GM19099 (cell line): ENCODE measurements at regions not wholly inside any gene's neighbourhood (a gene's known extent, or its start where the extent isn't known, plus 50 kb on each side); places are given as distances from the start of the nearest gene placed in this dataset.

ENCODE experiments used
- POLR2A ChIP-seq: IDR thresholded peaks from 3 replicates; pipeline ENCODE4 v1.6.1; 2011; ENCODE audit warnings: low read depth; ENCODE audit not compliant: insufficient read length; ENCODE audit errors: extremely low read depth

GRCh38 chr14:21902561-21903181 is 229.1 kb upstream of the OR4E1 start:
- TF ChIP-seq POLR2A, result no peak

- TF ChIP-seq POLR2A, result no peak
Observed at GRCh38 chr14:21894003-21894897, 220.6 kb upstream of the OR4E1 start.

DNA sequence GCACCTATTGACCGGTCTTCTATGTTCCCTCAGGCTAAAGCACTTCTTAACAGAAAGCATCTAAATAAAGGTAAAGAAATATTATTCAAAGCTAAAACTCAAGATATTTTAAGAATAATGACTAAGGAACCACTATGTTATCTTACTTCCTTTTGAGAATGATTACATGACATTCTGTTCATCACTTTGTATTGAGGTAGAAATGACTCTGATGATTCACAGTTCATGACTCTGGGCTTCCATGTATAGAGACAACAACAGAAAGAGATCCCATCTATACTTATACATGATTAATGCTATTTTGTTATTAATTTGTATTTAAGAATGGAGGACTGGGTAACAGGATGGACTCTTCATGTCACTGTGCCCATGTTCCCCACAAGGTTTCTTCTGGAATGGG is 218.3 kb upstream of the OR4E1 start:
- no peak for TF ChIP-seq POLR2A

DNA sequence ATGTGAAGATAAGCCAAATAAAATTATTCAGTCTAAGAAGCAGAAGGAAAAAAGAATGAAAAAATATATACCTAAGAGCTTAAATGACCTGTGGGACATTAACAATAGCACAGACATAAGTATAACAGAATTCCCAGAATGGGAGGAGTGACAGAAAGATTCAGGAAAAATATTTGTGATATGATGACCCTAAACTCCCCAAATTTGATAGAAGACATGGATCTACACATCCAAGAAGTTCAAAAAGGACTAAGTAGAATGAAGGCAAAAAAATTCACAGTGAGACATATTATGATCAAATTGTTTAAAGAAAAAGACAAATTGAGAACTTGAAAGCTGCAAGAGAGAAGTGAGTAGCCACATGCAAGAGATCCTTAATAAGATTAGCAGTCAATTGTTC is 211.4 kb upstream of the OR4E1 start:
- no peak for TF ChIP-seq POLR2A

GRCh38 chr14:21882226-21882625 is 208.6 kb upstream of the OR4E1 start:
- no peak for TF ChIP-seq POLR2A

GRCh38 chr14:21880918-21881317 is 207.3 kb upstream of the OR4E1 start:
- no peak for TF ChIP-seq POLR2A

- no peak for TF ChIP-seq POLR2A
Observed at GRCh38 chr14:21875791-21876190, 202.2 kb upstream of the OR4E1 start.

DNA sequence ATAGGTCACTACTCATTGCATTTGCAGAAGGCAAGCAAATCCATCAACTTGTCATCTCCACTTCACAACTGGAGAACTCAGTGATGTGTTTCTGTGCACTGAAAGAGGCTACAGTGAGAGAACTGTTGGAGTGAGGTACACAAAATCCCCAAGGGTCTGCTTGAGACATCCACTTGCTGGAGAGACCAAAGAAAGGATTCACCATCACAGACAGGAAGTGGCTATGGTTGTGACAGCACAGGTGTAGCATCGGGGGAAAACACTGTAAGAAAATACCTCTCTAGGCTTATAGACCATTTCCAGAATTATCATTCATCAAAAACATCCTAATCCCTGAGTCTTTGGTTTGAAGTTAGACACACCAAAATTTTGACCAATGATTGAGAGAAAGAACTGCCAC is 201.3 kb upstream of the OR4E1 start:
- TF ChIP-seq POLR2A, result no peak

- TF ChIP-seq POLR2A, result no peak
Observed at GRCh38 chr14:21874167-21874566, 200.5 kb upstream of the OR4E1 start.

GRCh38 chr14:21868442-21869046 is 194.9 kb upstream of the OR4E1 start:
- TF ChIP-seq POLR2A, result no peak

GRCh38 chr14:21867541-21867940 is 193.9 kb upstream of the OR4E1 start:
- no peak for TF ChIP-seq POLR2A

- TF ChIP-seq POLR2A, result no peak
Observed at GRCh38 chr14:21866479-21866878, 192.9 kb upstream of the OR4E1 start.

DNA sequence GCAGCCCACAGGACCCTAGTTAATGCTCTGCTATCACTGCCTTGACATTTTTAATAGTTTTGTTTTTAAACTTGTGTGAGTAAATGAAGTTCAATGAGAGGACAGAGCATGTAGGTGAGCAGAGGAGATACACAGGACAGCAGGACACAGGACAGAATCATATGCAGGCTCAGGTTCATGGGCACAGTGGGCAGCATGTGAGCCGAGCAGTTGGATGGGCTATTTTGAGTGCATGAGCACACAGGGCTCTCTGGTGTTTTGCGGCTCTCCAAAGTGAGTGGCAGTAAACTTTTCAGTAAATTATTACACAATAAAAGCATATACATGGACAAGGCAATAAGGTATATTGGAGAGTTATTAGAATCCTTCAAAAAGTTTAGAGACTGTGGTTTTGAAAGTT is 189.7 kb upstream of the OR4E1 start:
- no peak for TF ChIP-seq POLR2A

- no peak for TF ChIP-seq POLR2A
Observed at GRCh38 chr14:21861153-21861552, 187.5 kb upstream of the OR4E1 start.

DNA sequence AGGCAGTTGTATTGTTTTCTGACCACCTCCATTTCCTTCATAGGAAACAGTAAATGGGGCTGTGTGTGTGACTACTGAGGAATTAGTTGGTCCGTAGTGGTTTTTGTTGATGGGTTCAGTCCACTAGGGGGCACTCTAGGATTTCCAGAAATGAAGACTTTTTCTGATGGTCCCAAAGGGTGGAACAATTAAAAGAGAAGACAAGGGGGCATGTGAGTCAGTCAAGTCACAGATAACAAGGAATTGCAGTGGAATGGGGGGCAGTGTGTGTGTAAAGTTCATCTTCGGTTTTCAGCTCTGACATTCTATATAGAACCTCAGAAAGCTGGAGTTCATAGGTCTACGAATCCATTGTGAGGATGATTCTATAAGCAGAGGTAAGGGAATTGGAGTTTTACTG is 186.6 kb upstream of the OR4E1 start:
- no peak for TF ChIP-seq POLR2A

- no peak for TF ChIP-seq POLR2A
Observed at GRCh38 chr14:21852775-21853174, 179.2 kb upstream of the OR4E1 start.

- no peak for TF ChIP-seq POLR2A
Observed at GRCh38 chr14:21852061-21852664, 178.5 kb upstream of the OR4E1 start.
